ENCODE measurements at regions not wholly inside any gene's neighbourhood (a gene's known extent, or its start where the extent isn't known, plus 50 kb on each side); places are given as distances from the start of the nearest gene placed in this dataset.

DNA sequence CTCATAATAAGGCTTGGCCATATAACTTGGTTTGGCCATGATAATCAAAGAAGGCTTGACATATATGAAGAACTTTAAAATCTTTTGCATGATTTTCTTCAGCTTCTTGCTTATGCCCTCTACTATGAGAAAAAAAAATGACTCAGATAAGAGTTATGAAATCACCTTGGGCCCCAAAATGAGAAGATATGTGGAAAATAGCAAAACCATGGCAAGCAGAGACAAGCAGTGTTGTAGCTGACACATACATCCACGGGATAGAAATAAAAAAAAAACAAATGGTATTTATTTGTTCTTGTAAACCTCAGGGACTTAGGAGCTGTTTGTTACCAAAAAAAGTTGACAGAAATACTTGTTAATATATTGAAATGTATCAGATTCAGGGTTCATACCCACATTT is 614.8 kb upstream of the BCHE start:
- TF ChIP-seq, protein P1, sequence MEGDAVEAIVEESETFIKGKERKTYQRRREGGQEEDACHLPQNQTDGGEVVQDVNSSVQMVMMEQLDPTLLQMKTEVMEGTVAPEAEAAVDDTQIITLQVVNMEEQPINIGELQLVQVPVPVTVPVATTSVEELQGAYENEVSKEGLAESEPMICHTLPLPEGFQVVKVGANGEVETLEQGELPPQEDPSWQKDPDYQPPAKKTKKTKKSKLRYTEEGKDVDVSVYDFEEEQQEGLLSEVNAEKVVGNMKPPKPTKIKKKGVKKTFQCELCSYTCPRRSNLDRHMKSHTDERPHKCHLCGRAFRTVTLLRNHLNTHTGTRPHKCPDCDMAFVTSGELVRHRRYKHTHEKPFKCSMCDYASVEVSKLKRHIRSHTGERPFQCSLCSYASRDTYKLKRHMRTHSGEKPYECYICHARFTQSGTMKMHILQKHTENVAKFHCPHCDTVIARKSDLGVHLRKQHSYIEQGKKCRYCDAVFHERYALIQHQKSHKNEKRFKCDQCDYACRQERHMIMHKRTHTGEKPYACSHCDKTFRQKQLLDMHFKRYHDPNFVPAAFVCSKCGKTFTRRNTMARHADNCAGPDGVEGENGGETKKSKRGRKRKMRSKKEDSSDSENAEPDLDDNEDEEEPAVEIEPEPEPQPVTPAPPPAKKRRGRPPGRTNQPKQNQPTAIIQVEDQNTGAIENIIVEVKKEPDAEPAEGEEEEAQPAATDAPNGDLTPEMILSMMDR (conservative IDR thresholded peaks at IDR 0.05; ENCODE audit: low read depth, low read length) = no peak
- no peak for DNase-seq (ENCODE audit: low read depth)
- no peak overlapping the region for H3K4me3 ChIP-seq (ENCODE audit: low read length)

DNA sequence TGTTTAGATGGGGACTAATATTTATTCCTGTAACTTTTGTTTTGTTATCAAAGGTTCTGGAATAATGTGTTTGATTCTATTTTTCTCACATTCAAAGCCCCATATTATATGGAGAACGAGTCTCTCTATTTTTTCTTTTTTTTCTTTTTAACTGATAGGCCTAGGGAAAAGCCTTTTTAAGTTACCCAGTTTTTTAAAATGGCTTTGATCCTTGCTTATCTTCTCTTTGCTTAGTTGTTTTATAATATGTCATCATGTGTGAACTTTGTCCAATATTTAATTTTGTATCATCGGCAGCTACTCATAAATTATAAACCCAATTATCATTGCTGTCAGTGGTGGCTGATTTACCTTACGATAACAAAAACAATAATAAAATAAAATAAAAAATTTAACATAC is 610.3 kb upstream of the BCHE start:
- H3K4me3 ChIP-seq (ENCODE audit: low read length) = no peak overlapping the region
- DNase-seq (ENCODE audit: low read depth) = no peak
- TF ChIP-seq, protein P1 (conservative IDR thresholded peaks at IDR 0.05; ENCODE audit: low read depth, low read length) = no peak

DNA sequence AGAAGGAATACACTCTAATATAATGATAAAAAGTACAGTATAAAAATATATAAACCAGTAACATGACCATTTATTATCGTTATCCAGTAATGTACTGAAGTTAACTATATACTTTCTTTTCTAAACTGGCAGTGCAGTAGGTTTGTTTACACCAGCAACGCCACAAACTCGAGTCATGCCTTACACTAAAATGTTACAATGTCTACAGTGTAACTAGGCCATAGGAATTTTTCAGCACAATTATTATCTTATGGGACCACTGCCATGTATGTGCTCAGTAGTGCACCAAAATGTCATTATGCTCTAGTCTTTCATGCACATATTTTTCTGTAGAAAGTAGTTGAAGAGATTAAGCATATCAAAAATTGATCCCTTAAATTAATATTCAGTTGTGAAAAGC is 609.8 kb upstream of the BCHE start:
- TF ChIP-seq, protein P1 (conservative IDR thresholded peaks at IDR 0.05; ENCODE audit: low read depth, low read length) = no peak

DNA sequence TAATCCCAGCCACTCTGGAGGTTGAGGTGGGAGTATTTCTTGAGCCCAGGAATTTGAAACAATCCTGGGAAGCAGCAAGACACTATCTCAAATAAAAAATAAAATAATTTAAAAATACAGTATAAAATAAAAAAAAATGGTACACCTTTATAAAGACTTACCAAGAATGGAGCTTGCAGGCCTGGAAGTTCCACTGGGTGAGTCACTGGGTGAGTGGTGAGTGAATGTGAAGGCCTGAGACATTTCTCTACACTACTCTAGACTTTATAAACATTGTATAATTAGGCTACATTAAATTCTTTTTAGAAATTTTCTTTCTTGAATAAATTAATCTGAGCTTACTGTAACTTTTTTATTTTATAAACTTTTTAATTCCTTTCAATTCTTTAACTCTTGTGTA is 609.1 kb upstream of the BCHE start:
- DNase-seq (ENCODE audit: low read depth) = no peak
- TF ChIP-seq, protein P1 (conservative IDR thresholded peaks at IDR 0.05; ENCODE audit: low read depth, low read length) = no peak
- no peak overlapping the region for H3K4me3 ChIP-seq (ENCODE audit: low read length)

More for the DNA sequence above, 609.8 kb upstream of the BCHE start:
- no peak for DNase-seq (ENCODE audit: low read depth)
- H3K4me3 ChIP-seq (ENCODE audit: low read length) = no peak overlapping the region

DNA sequence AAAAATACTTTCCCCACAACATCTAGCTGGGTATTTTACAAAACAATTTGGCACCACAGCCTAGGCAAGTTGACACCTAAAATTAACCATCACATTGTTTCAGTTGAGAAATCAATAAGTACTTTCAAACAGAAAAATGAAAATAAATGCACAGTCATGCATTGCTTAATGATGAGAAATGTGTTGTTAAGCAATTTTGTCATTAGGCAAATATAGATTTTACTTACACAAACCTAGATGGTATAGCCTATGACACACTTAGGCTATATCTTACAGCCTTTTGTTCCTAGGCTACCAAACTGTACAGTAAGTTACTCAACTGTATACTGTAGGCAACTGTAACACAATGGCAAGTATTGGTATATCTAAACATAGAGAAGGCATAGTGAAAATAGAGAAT is 608.6 kb upstream of the BCHE start:
- no peak for DNase-seq (ENCODE audit: low read depth)
- TF ChIP-seq, protein P1 (conservative IDR thresholded peaks at IDR 0.05; ENCODE audit: low read depth, low read length) = no peak
- no peak overlapping the region for H3K4me3 ChIP-seq (ENCODE audit: low read length)

DNA sequence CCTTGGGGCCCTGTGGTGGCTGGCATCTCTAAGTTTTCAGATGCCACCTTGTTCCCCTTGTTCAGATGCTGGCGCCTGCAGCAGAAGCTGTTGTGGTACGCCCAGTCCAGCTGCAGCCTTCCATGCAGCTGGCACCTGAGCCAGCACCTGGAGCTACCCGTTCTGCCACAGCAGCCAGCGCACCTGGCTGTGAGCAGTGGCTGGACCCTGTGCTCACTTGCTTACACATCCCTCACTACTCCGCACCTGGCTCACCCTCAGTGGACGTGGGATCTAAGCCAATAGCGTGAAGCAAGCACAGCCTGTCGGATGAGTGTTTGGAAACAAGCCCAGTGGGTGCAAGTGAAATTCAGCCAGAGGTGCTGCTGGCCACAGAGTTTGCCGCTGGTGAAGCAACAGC is 607.5 kb upstream of the BCHE start:
- TF ChIP-seq, protein P1 (conservative IDR thresholded peaks at IDR 0.05; ENCODE audit: low read depth, low read length) = no peak
- no peak overlapping the region for H3K4me3 ChIP-seq (ENCODE audit: low read length)
- no peak for DNase-seq (ENCODE audit: low read depth)

DNA sequence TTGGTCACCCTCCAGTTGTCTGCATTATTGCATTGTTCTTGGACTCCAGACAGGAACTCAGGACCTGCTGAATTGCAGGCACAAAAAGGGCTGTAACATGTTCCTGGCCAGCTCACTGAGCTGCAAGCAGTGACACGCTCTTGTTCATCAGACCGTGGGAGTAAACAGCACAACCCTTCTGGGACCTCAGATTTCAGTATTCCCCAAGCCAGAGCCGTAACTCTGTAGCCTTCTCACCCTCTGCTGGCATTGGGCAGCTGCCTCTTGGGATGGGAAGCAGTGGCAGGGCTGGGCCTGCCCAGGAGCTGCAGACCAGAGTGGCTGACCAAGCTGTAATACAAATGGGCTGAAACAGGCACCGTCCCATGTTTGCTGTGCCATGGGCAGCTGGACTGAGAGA is 607.1 kb upstream of the BCHE start:
- H3K4me3 ChIP-seq (ENCODE audit: low read length) = no peak overlapping the region

More for the DNA sequence above, 607.1 kb upstream of the BCHE start:
- DNase-seq (ENCODE audit: low read depth) = no peak
- TF ChIP-seq, protein P1 (conservative IDR thresholded peaks at IDR 0.05; ENCODE audit: low read depth, low read length) = no peak
